ENCODE measurements at regions not wholly inside any gene's neighbourhood (a gene's known extent, or its start where the extent isn't known, plus 50 kb on each side); places are given as distances from the start of the nearest gene placed in this dataset.

DNA sequence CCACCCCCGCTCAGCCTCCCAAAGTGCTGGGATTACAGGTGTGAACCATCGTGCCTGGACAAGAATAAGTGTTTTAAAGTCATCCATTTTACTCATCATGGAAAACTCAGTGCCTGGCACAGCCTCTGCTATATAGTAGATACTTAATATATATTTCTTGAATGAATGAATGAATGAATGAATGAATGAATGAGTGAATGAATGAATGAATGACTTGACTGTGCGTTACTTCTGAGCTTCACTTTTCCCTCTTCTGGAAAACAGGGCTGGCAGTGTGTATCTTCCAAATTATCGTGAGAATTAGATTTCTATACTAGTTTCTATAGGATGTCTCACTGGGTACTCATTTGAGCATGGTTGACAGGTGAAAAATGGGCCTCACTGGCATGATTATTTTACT, 307.3 kb upstream of the ERCC4 start:
- in situ Hi-C loops (cut with MboI; ENCODE audit: low sequenced_read_pairs) (no loop called here), dilution Hi-C loops (cut with HindIII; ENCODE audit: low sequenced_read_pairs, unreplicated experiment) (no loop called here), intact Hi-C loops (cut with micrococcal nuclease) (no loop called here)
- Histone ChIP-seq H4K8ac (ENCODE audit: low read depth in 2 of 2, low read length in 2 of 2) (no peak overlapping the region), H3K27ac (ENCODE audit: insufficient read depth, low read length) (no peak overlapping the region), H3K4me3 (ENCODE audit: insufficient read depth, low read depth, low read length) (no peak overlapping the region), H3K36me3 (ENCODE audit: control insufficient read depth, insufficient read depth, low read length) (no peaks in the 10 kb centered on the region), H3K4me2 (ENCODE audit: low read depth, low read length) (no peak overlapping the region), H3K79me1 (ENCODE audit: low read depth in 1 of 2, low read length in 2 of 2) (no peaks in the 10 kb centered on the region), H2BK15ac (ENCODE audit: low read depth, low read length) (no peak overlapping the region), H3K18ac (ENCODE audit: low read depth, low read length) (no peak overlapping the region), H2AK9ac (replicated peaks; ENCODE audit: low read depth, low read length, poor library complexity) (no peak overlapping the region), H4K5ac (ENCODE audit: low read depth, low read length) (no peak overlapping the region), H3K9me1 (ENCODE audit: insufficient read depth, low read length) (no peaks in the 10 kb centered on the region), H2BK120ac (ENCODE audit: low read depth, low read length) (no peak overlapping the region), H3K4me1 (ENCODE audit: control insufficient read depth, insufficient read depth, low read length) (no peaks in the 10 kb centered on the region), H4K20me1 (ENCODE audit: insufficient read depth, low read length) (no peaks in the 10 kb centered on the region), H2AK5ac (ENCODE audit: low read depth, low read length) (no peak overlapping the region), H2BK5ac (ENCODE audit: low read depth, low read length, poor library complexity, severe bottlenecking) (no peak overlapping the region), H2AFZ (replicated peaks; ENCODE audit: low read length, poor library complexity) (no peak overlapping the region), H3K14ac (replicated peaks; ENCODE audit: low read depth, low read length) (no peak overlapping the region), H3K27me3 (ENCODE audit: control insufficient read depth, insufficient read depth, low read length) (no peaks in the 10 kb centered on the region), H4K91ac (ENCODE audit: insufficient read depth, low read depth, low read length) (no peak overlapping the region), H3K9ac (ENCODE audit: low read depth, low read length) (no peak overlapping the region), H3K9me3 (ENCODE audit: control insufficient read depth, insufficient read depth, low read length) (peaks cover 4% of the 10 kb centered on the region; the same call in 1 of the 2 replicates), H3K4ac (ENCODE audit: low read depth, low read length) (no peak overlapping the region), H3K23ac (ENCODE audit: low read depth, low read length) (no peak overlapping the region), H2BK20ac (ENCODE audit: low read depth, low read length) (no peak overlapping the region), H3K56ac (ENCODE audit: extremely low read depth, insufficient read depth, low read length) (no peak overlapping the region)
- ChIA-PET CTCF (no interaction called here), POLR2A (ENCODE audit: unreplicated experiment) (no interaction called here)
- TF ChIP-seq CEBPB (IDR thresholded peaks at IDR 0.05; ENCODE audit: low read depth, low read length), result no peak
- no peak for TF ChIP-seq RAD21 (IDR thresholded peaks at IDR 0.05; ENCODE audit: low read length)
- no peak for TF ChIP-seq MXI1 (IDR thresholded peaks at IDR 0.05; ENCODE audit: borderline replicate concordance, low read depth, low read length)
- no peak for TF ChIP-seq RCOR1 (IDR thresholded peaks at IDR 0.05; ENCODE audit: insufficient replicate concordance, low read length)
- no peak for TF ChIP-seq RFX5 (IDR thresholded peaks at IDR 0.05; ENCODE audit: low read depth, low read length)
- no peak for TF ChIP-seq CHD1 (IDR thresholded peaks at IDR 0.05; ENCODE audit: low read depth, low read length)
- no peak for TF ChIP-seq FOS (IDR thresholded peaks at IDR 0.05; ENCODE audit: low read depth, low read length)
- TF ChIP-seq, protein P1, sequence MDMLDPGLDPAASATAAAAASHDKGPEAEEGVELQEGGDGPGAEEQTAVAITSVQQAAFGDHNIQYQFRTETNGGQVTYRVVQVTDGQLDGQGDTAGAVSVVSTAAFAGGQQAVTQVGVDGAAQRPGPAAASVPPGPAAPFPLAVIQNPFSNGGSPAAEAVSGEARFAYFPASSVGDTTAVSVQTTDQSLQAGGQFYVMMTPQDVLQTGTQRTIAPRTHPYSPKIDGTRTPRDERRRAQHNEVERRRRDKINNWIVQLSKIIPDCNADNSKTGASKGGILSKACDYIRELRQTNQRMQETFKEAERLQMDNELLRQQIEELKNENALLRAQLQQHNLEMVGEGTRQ (IDR thresholded peaks at IDR 0.05; ENCODE audit: low read depth, low read length), result no peak
- TF ChIP-seq POLR2A (IDR thresholded peaks at IDR 0.05; ENCODE audit: low read depth, low read length), result no peak
- TF ChIP-seq NFE2L2 (IDR thresholded peaks at IDR 0.05; ENCODE audit: low read depth, low read length), result no peak
- no peak for TF ChIP-seq MAZ (IDR thresholded peaks at IDR 0.05; ENCODE audit: borderline replicate concordance, low read depth, low read length)
- TF ChIP-seq, protein P2, sequence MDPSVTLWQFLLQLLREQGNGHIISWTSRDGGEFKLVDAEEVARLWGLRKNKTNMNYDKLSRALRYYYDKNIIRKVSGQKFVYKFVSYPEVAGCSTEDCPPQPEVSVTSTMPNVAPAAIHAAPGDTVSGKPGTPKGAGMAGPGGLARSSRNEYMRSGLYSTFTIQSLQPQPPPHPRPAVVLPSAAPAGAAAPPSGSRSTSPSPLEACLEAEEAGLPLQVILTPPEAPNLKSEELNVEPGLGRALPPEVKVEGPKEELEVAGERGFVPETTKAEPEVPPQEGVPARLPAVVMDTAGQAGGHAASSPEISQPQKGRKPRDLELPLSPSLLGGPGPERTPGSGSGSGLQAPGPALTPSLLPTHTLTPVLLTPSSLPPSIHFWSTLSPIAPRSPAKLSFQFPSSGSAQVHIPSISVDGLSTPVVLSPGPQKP (IDR thresholded peaks at IDR 0.05; ENCODE audit: borderline replicate concordance, low read depth, low read length), result no peak
- no peak for TF ChIP-seq MAFK (IDR thresholded peaks at IDR 0.05; ENCODE audit: low read depth, low read length)
- TF ChIP-seq SMC3 (IDR thresholded peaks at IDR 0.05; ENCODE audit: low read depth, low read length), result no peak
- TF ChIP-seq, protein P3, sequence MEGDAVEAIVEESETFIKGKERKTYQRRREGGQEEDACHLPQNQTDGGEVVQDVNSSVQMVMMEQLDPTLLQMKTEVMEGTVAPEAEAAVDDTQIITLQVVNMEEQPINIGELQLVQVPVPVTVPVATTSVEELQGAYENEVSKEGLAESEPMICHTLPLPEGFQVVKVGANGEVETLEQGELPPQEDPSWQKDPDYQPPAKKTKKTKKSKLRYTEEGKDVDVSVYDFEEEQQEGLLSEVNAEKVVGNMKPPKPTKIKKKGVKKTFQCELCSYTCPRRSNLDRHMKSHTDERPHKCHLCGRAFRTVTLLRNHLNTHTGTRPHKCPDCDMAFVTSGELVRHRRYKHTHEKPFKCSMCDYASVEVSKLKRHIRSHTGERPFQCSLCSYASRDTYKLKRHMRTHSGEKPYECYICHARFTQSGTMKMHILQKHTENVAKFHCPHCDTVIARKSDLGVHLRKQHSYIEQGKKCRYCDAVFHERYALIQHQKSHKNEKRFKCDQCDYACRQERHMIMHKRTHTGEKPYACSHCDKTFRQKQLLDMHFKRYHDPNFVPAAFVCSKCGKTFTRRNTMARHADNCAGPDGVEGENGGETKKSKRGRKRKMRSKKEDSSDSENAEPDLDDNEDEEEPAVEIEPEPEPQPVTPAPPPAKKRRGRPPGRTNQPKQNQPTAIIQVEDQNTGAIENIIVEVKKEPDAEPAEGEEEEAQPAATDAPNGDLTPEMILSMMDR (conservative IDR thresholded peaks at IDR 0.05; ENCODE audit: low read depth, low read length), result no peak
- no peak for TF ChIP-seq BHLHE40 (IDR thresholded peaks at IDR 0.05; ENCODE audit: low read depth, low read length)
- no peak for ATAC-seq (ENCODE audit: low read depth)
- no TSS peak for BruUV-seq (replicated peaks)
- DNase-seq, result no peak
- no CpG with 5 or more reads among the region's 4 CpGs for WGBS, 2 experiments (ENCODE audit: extremely low coverage in 2 of 2, insufficient read length in 1 of 2)

Measured in IMR-90 (cell line).